Kidney (tissue), 13 donors: ENCODE measurements at regions not wholly inside any gene's neighbourhood (a gene's known extent, or its start where the extent isn't known, plus 50 kb on each side); places are given as distances from the start of the nearest gene placed in this dataset.

Experiments
- DNase-seq, 5 donors: peaks; one replicate each; pipeline ENCODE4 v3.0.0-alpha.2; 2013 to 2020
- FAIRE-seq: peaks from 2 replicates; lab custom pipeline; 2012; peaks lifted over from hg19 to GRCh38; lab: Jason Lieb, UNC
- H3K27ac ChIP-seq, 2 donors: one replicate each; pipeline ENCODE4 v1.7.0; 2013; ENCODE audit warnings: low read depth in 2 of 2, low read length in 2 of 2, inconsistent platforms in 1 of 2
- H3K27me3 ChIP-seq: one replicate; pipeline ENCODE4 v1.7.1; 2013; ENCODE audit warnings: low read length, inconsistent platforms; ENCODE audit not compliant: control insufficient read depth, insufficient read depth
- H3K36me3 ChIP-seq, 3 donors: one replicate each; pipeline versions ENCODE4 v1.7.0 to v1.7.1; 2013; ENCODE audit warnings: low read length in 3 of 3, control low read depth in 1 of 3, inconsistent platforms in 1 of 3; ENCODE audit not compliant: insufficient read depth in 3 of 3, control insufficient read depth in 2 of 3
- H3K4me1 ChIP-seq, 3 donors: one replicate each; pipeline versions ENCODE4 v1.7.0 to v1.7.1; 2013; ENCODE audit warnings: low read length in 3 of 3, inconsistent platforms in 1 of 3, low read depth in 1 of 3; ENCODE audit not compliant: control insufficient read depth in 2 of 3, insufficient read depth in 2 of 3
- H3K4me3 ChIP-seq, 3 donors: one replicate each; pipeline versions ENCODE4 v1.7.0 to v1.8.1; 2013; ENCODE audit warnings: low read length in 3 of 3, control low read depth in 1 of 3, inconsistent platforms in 1 of 3
- H3K9ac ChIP-seq, 3 donors: one replicate each; pipeline versions ENCODE4 v1.7.0 to v1.7.1; 2013; ENCODE audit warnings: low read length in 3 of 3, control low read depth in 1 of 3, inconsistent platforms in 1 of 3
- H3K9me3 ChIP-seq, 3 donors: one replicate each; pipeline versions ENCODE4 v1.7.0 to v1.7.1; 2013; ENCODE audit warnings: low read length in 3 of 3, control low read depth in 1 of 3, inconsistent platforms in 1 of 3; ENCODE audit not compliant: control insufficient read depth in 2 of 3, insufficient read depth in 1 of 3
- CTCF ChIP-seq: IDR thresholded peaks from 3 replicates; pipeline ENCODE4 v1.5.1; 2012; ENCODE audit warnings: mild to moderate bottlenecking, moderate library complexity, borderline replicate concordance; ENCODE audit not compliant: insufficient read depth; ENCODE audit errors: extremely low read depth
- intact Hi-C: fragments of 100-400 bp; cut with DNase I; formaldehyde crosslinking; loops from one replicate; pipeline ENCODE4 v1.11.1; 2022
- donor health status: control.
- donor health status: control.
- donor health status: control.
- donor health status: control.
- donor health status: control.
- donor health status: DM: yes; HTN: yes; CAD: no.
- donor health status: Normal renal cell carcinoma (clear cell type).

GRCh38 chr13:65911546-65912193 lies 1318.5 kb downstream of the PCDH9 start:
- H3K4me3 ChIP-seq = no peak overlapping the region
- no peak for FAIRE-seq
- no peaks in the 10 kb centered on the region for H3K4me1 ChIP-seq
- H3K27ac ChIP-seq = no peak overlapping the region
- no peak for TF ChIP-seq CTCF
- H3K9me3 ChIP-seq = no peaks in the 10 kb centered on the region
- H3K36me3 ChIP-seq = no peaks in the 10 kb centered on the region
- DNase-seq = no peak
- H3K27me3 ChIP-seq = no peaks in the 10 kb centered on the region
- intact Hi-C loops = no loop called here
- no peak overlapping the region for H3K9ac ChIP-seq

- Histone ChIP-seq H3K27ac (no peak overlapping the region), H3K9me3 (no peaks in the 10 kb centered on the region), H3K27me3 (no peaks in the 10 kb centered on the region), H3K36me3 (no peaks in the 10 kb centered on the region), H3K9ac (no peak overlapping the region), H3K4me3 (no peak overlapping the region), H3K4me1 (no peaks in the 10 kb centered on the region)
- FAIRE-seq (no peak), DNase-seq (no peak)
- intact Hi-C loops = no loop called here
- TF ChIP-seq CTCF = no peak
These were observed 1320.6 kb downstream of the PCDH9 start for GRCh38 chr13:65909501-65909900.

GRCh38 chr13:65907666-65908525 lies 1322.2 kb downstream of the PCDH9 start:
- no peak for TF ChIP-seq CTCF
- Histone ChIP-seq H3K9me3 (no peaks in the 10 kb centered on the region), H3K27me3 (no peaks in the 10 kb centered on the region), H3K27ac (no peak overlapping the region), H3K9ac (no peak overlapping the region), H3K4me3 (no peak overlapping the region), H3K36me3 (no peaks in the 10 kb centered on the region), H3K4me1 (no peaks in the 10 kb centered on the region)
- intact Hi-C loops = no loop called here
- DNase-seq (no peak), FAIRE-seq (no peak)
